SK-N-SH treated with all-trans-retinoic acid at 6 μM for 48 hours (cell line): ENCODE measurements at regions not wholly inside any gene's neighbourhood (a gene's known extent, or its start where the extent isn't known, plus 50 kb on each side); places are given as distances from the start of the nearest gene placed in this dataset.

Experiments
- ZC3H10 ChIP-seq: fragments of 250-450 bp; sonication (Bioruptor Pico); IDR thresholded peaks from 2 replicates; pipeline ENCODE4 v1.5.1; 2021; ENCODE audit warnings: mild to moderate bottlenecking, moderate library complexity
- ZFP3 ChIP-seq: fragments of 250-450 bp; sonication (Bioruptor Pico); IDR thresholded peaks from 2 replicates; pipeline ENCODE4 v1.5.0; 2020; ENCODE audit warnings: mild to moderate bottlenecking, moderate library complexity

DNA sequence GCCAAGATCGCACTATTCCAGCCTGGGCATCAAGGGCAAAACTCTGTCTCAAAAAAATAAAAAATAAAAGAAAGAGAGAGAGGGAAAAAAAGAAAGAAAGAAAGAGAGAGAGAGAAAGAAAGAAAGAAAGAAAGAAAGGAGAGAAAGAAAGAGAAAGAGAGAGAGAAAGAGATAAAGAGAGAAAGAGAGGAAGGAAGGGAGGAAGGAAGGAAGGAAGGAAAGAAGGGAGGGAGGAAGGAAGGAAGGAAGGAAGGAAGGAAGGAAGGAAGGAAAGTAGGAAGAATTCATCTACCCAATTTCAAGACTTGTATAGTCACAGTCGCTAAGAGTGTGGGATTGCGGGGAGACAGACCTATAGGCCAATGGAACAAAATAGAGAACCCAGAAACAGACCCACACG, 290.6 kb downstream of the NPHP4 start:
- no peak for TF ChIP-seq ZFP3 (CRISPR knock-in tag)
- TF ChIP-seq ZC3H10: no peak
